ENCODE measurements at regions not wholly inside any gene's neighbourhood (a gene's known extent, or its start where the extent isn't known, plus 50 kb on each side); places are given as distances from the start of the nearest gene placed in this dataset.

DNA sequence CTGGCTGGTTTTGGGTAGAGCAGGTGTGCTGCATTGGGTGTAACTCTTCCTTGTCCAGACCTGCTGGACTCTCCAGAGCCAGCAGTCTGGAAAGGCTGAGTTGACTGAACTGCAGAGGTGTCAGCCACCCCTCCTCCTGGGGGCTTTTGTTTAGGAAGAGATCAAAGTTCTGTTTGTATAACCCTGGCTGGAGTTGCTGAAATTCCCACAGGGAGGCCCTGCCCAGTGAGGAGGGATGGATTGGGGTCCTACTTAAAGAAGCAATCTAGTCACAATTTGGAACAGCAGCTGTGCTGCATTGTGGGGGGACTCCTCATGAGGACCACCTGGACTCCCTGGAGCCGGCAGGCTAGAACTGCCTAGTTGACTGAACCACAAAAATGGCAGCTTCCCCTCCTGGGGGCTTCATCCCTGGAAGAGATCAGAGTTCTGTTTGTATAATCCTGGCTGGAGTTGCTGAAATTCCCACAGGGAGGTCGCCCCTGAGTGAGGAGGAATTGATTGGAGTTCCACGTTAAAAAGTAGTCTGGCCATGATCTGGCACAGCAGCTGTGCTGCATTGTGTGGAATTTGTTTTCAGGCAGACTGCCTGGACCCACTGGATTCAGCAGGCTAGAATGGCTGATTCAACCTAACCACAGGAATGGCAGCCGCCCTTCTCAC is 264.9 kb upstream of the ZC4H2 start:
- Histone ChIP-seq H3K9me3 (replicated peaks; ENCODE audit: control insufficient read depth, insufficient read depth, low read depth, low read length) (no peaks in the 10 kb centered on the region), H3K27me3 (ENCODE audit: control insufficient read depth in 2 of 2, insufficient read depth in 2 of 2, low read length in 2 of 2) (no peaks in the 10 kb centered on the region), H3K4me3 (no peak overlapping the region), H4K20me1 (replicated peaks; ENCODE audit: control insufficient read depth, insufficient read depth, low read length) (no peaks in the 10 kb centered on the region), H3K79me2 (ENCODE audit: control insufficient read depth, insufficient read depth, low read length) (no peaks in the 10 kb centered on the region), H3K9ac (ENCODE audit: insufficient read depth in 1 of 2, low read depth in 2 of 2, low read length in 2 of 2) (no peak overlapping the region), H3K27ac (ENCODE audit: extremely low read depth, low read depth, low read length) (no peak overlapping the region), H2AFZ (ENCODE audit: low read depth, low read length) (no peak overlapping the region), H3K36me3 (ENCODE audit: control insufficient read depth, insufficient read depth, low read length) (no peaks in the 10 kb centered on the region), H3K4me2 (ENCODE audit: insufficient read depth, low read length) (no peak overlapping the region), H3K4me1 (replicated peaks in 1 of 2; ENCODE audit: control insufficient read depth in 2 of 2, insufficient read depth in 2 of 2, low read length in 2 of 2) (no peaks in the 10 kb centered on the region), H3K9me1 (ENCODE audit: control insufficient read depth, insufficient read depth, low read length) (no peaks in the 10 kb centered on the region)
- ChIA-PET CTCF (ENCODE audit: low intra/inter-chr PET ratio) (no interaction called here), POLR2A (no interaction called here)
- TF ChIP-seq NR2C1 (IDR thresholded peaks at IDR 0.05) (no peak), NR2C1 (tag; IDR thresholded peaks at IDR 0.05) (no peak), ZSCAN29 (IDR thresholded peaks at IDR 0.05) (no peak)
- TF ChIP-seq, protein P1, sequence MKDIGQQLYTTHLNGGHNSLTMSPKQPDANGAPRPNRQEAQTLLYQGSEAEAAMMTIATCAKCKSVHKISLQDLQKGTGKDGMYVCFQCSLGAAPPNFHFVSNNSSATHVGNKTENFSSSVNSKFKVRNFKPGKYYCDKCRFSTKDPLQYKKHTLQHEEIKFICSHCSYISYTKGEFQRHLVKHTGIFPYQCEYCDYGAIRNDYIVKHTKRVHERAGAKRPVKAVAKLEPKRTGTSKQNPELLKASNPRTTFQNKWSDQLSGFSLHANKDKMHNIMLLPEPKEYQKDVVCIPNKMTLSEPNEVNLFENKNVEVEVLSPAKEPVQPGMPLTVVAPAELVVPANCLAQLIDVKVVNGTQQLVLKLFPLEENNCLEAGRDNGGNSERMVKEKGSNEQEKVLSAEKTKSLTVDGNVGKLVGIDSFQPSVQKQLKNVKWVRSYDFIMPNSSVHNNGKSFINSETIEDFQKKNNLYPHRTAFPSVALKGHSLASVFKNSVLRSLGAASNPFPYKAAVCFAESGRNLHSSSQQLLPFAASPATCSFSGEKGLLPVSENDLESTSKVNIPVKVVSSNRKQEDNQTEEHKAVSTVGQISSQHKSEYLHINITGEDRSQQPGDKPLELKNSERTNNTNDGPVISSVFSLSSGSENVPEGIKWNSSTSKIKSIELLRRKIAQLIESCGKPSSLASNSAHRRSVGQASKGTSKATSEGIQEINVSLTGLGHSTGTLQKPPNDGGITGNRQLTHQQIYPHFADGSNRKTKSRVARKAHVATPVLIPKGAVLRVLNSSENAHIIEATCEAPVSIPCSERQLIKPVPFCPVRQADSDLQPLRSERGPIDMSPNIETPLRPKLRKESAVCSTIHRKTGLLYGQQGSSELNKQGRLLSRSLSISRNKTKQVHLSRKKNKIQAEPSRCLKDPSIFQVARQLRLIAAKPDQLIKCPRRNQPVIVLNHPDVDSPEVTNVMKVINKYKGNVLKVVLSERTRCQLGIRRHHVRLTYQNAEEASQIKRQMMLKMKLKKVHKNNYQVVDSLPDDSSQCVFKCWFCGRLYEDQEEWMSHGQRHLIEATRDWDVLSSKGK (CRISPR knock-in tag; IDR thresholded peaks at IDR 0.05), result no peak
- FAIRE-seq (no peak), ATAC-seq (no peak), DNase-seq (ENCODE audit: extremely low read depth in 1 of 4, low spot score in 3 of 4) (no peak)
- WGBS (ENCODE audit: insufficient coverage, low coverage, missing lambda C conversion rate), result 5% methylated on average over 2 of the region's 4 CpGs
- in situ Hi-C loops (cut with MboI), result no loop called here
- BruUV-seq (replicated peaks), result no TSS peak
- intact Hi-C loops (cut with micrococcal nuclease), result no loop called here

Data from K562 (cell line).